Fibroblast of skin of right biceps (primary cell): ENCODE measurements at regions not wholly inside any gene's neighbourhood (a gene's known extent, or its start where the extent isn't known, plus 50 kb on each side); places are given as distances from the start of the nearest gene placed in this dataset.

Experiments used
- DNase-seq: peaks from one replicate; pipeline ENCODE4 v3.0.0-alpha.2; 2013

DNA sequence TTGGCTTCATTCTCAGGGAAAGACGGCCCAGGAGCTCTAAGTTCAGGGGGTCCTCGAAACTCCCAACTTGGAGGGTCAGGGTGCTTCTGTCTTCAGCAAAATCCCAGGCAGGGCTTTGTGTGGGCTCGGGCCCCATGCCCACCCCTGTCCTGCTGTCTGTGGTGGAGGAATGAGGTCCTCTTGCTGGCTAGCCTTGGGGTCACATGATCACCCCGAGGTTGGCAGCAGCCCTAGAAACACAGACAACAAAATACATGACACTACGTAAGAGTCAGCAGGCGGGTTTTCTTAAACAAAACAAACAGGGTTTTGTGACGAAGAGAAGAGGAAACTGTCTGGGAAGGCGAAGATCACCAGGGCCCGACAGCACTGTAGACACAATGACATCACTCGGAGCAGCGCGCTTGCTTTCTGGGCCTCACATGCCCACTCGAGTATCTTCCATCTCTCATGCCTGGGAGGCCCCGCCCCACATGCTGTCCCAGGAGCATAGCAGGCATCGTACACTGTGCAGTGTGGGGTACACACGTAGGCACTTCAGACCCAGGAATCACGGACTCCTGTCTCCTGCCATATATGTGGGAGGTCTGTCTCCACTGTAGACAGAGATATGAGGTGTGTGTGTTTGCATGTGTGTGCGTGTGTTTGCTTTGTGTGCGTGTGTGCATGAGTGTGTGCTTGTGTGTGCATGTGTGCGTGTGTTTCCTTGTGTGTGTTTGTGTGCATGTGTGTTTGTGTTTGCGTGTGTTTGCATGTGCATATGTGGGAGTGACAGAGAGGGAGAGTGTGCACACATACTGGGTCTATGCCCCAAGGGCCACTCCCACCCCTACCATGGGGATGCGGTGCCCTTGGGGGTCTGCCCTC is 94.7 kb downstream of the SIK1 start:
- DNase-seq: peak; percentile 77

DNA sequence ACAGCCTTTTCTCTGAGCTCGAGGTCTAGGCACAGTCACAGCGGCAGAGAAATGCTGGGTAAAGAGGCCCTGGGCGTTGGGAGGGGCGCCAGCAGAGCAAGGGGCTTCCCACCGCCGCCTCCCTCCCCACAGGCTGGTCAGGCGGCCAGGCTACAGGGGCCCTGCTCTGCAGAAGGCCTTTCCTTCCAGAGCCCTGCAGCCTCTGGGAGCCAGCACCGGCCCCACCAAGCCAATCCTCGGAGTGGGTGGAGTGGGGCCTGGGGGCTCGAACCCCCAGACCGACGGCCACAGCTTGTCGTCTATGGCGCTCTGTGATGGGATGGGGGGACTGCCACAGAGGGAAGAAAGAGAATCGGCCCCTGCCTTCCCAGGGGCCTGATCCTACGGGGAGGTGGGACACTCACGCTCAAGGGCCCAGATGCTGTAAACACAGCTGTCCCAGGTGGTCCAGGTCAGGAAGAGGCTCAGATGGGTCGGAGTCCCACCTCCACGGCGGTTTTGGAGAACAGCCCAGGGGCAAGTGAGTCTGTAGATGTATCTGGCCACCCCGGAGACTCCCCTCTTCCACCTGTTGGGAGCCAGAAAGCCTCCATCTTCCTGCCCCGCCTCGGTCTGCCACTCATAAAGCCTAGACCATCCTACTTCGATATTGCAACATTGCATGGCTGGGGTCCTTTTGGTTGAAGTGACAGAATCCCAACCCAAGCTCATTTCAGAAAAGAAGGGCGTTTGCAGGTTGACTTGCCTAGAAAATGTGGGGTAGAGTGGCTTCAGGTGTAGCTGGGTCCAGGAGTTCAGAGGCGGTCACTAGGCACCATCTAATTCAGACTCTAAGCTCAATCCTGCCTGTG is 95.6 kb downstream of the SIK1 start:
- no peak for DNase-seq

DNA sequence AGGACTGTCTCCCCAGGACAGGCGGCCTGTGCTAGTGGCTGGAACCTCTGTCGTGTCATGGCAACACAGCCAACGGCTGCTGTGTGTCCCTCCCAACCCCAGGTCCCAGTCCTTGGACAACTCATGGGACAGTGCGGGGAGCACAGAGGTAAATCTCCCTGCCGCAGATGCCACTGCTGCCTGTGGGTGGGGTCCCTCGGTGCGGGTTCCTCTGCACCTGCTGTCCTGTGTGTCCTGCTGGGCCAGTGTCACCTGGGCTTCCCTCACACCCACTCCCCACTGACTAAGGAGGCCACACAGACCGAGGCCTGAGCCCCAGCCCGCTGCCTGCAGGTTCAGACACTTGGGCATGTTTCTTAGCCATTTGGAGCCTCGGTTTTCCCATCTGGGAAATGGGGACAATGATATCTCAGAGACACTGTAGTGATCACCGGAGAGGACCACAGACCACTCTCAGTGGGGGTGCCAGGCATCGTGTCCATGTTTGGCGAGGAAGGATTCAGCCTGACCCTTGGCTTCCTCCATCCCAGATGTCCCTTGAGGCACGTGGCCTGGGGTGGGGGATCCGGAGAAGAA is 96.5 kb downstream of the SIK1 start:
- DNase-seq: no peak

DNA sequence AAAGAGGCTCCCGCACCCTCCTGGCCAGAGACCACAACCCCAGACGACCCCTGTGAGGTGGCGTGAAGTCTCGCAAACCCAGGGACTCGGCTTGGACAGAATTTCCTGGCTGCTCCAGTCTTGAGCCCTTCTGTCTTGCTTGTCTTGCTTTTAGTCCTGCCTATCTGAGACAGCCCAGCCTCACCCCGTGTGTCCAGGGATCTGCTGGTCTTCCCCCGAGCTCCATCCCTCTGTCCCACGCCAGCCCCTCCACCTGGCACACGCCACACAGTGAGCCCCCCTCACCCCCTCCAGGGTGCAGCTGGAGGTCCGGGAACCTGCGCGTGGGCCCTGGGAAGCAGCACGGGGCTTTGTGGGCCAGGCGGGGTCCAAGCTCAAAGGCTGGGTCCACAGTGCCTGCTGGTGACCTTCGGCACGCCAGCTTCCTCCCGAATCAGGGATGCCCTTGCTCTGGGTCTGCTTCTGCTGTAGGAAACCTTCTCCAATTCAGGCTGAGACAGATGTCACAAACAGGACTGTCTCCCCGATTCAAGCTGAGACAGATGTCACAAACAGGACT is 97.1 kb downstream of the SIK1 start:
- no peak for DNase-seq

DNA sequence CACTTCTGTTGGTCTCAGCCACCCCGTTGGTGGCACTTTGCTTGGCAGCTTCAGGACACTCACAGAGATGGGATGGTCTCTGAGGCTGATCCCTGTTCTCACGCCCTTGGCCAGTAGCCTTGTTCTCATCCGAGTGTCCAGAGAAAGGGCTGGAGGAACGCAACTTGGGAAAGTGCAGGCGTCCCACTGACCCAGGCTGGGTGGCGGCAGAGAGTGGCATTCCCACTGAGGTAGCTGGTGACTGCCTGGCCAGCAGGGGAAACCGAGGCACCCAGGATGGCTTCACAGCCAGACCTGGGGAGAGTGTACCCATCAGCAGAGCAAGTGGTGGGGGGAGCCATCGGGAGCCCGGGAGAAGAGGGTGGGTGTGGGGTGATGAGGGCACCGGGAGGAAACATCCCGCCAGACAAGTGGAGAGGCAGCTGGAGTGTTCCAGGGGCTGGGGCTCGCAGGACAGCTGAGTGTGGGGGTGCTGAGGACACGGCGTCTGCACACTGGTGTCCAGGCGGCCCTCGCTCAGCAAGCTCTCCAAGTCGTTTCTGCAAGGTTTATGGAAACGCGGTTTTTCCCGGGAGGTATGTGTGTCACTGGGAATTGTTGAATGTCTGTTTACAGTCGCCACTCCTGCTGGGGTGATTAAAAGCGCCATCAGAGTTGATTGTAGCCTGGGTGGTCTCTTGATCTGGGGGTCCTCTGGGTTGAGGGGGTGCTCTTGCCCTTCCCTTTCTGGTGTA is 97.8 kb downstream of the SIK1 start:
- DNase-seq: no peak

DNA sequence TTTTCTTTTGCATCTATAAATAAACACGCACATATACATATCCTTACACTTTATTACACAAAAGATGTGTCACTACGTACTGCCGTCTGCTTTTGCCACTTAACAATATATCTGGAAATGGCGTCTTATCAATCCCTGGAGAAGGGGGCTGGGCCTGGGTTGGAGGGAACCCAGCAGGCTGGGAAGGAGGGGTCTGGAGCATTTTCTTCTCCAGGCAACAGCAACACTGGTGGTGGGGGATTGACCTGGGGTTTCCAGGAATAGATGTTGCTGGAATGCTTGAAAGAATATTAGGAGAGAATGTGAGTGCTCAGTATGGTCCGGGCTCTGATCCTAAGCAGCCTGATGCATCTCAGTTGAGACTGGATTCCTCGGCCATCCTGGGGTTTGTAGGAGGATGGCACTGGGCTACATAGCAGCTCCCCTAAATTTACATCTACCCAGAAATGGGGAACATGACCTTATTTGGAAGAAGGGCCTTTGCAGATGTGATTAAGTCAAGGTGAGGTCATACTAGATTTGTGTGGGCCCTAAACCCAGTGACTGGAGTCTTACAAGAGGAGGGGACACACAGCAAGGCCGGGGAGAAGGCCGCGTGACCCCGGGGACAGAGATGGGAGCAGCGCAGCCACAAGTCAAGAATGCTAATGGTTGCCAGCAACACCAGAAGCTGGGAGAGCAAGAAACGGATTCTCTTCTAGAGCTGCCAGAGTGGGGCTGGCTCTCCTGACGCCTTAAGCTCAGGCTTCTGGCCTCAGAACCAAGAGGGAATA is 98.6 kb downstream of the SIK1 start:
- DNase-seq: no peak

DNA sequence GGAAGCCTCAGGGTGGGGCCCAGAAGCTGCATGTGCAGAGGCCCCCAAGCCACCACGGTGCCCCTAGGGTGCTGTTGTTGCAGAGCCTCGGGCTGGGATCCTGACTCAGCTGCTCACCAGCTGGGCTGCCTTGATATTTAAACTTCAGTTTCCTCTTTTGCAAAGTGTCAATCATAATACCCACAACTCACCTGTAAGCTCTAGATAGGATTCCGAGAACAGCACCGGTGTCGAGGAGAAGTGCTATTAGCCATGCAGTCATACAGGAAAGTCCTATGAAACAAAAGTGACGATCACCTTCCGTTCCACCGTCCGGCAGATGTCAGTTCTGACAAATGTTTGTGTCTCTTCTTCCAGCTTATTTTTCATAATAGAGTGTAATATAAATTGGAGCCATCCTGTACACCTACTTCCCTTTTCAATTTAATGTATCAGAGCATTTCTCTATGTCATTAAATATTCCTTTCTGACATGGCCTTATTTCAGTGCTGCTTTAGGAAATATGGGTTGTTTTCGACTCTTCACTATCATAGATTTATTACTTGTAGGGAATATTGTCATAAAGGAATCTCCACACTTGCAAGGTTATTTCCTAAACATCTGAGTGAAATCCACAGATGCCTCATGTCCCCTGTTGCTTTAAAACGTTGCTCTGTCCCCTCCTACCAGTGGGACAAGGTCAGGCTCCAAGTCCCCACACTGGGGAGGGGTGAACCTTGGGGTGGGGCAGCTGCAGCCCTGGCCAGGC is 100.8 kb downstream of the SIK1 start:
- DNase-seq: no peak

DNA sequence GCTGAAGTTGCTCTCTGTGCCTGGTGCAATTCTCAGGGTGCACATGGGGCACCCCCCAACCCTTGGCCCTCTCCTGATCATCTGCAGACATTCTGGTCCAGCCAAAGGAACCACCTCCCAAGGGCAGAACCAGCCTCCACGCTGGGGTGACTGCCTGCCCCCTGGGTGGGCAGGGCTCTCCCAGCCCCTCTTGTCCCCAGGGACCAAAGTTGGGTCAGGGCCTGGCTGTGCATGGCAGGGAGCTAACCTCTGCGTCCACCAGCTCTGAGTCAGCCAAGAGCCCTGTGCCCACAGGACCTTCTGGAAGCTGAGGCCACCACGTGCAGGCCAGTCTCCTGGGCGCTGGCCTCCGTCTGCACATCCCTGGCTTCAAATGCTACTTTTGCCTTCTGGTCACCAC is 101.9 kb downstream of the SIK1 start:
- DNase-seq: no peak

DNA sequence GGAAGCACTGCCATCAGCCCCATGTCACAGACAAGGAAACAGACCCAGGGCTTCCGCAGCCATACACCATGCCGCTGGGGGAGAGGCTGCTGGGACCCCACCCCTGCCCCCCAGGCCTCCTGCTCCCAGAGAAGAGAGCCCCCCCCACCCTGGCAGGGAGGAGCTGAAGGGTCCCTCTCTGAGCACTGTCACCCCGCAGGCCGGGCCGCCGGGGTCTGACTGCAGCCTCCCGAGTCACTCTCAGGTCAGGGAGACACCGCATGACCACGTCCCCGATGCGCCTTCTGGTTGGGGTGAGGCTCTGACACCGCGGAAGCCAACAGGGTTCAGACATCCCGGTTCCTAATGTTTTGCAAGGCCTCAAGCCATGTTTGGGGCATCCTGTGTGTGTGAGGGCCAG is 102.3 kb downstream of the SIK1 start:
- no peak for DNase-seq

DNA sequence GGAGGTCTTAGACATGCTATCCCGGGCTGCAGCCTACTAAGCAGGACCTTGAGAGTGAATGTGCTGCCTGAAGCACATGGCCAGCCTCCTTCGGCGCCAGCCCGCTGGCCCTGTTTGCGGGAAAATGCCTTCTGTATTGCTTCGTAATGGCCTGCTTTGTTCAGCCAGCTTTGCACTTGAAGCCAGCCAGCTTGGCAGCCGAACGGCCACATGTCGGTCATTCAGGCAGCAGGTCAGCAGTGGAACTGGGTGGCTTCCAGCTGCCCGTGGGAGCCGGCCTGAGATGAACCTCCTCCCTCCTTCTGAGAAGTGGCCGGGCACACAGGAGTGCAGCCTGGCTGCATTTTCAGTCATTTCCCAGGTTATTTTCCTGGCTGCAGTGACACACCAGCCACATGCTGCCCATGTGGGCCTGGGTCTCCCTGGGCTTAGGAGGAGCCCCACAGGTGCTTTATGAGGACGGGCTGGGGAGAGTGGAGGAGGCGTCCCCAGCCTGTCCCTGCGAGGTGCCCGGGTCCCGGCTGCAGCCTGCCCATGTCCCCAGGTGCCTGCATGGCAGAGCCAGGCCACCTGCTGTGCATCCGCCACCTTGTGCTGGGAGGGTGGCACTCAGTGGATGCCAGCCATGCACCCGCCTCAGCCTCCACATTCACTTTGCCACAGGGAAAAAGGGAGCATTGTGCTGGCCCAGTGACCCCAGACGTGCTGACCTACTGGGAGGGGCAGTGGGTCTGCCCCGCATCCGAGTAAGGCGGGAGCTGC is 103.5 kb downstream of the SIK1 start:
- DNase-seq: no peak

DNA sequence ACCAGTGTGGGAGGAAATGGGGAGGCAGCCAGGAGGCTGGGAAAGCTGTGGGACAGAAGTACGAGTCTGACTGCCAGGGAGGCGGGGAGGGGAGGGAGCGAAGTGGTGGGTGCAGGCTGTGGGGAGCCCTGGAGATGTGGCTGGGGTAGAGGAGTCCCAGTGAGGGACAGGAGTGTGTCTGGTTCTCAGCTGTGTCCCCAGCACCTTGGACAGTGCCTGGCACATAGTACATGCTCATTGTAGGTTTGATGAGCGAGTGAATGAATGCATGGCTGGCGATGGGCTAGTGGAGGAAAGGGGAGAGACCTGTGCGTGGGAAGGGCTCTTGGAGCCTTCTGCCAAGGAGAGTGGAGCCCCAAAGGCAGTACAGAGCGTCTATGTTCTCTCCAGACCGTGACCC is 104.1 kb downstream of the SIK1 start:
- no peak for DNase-seq

DNA sequence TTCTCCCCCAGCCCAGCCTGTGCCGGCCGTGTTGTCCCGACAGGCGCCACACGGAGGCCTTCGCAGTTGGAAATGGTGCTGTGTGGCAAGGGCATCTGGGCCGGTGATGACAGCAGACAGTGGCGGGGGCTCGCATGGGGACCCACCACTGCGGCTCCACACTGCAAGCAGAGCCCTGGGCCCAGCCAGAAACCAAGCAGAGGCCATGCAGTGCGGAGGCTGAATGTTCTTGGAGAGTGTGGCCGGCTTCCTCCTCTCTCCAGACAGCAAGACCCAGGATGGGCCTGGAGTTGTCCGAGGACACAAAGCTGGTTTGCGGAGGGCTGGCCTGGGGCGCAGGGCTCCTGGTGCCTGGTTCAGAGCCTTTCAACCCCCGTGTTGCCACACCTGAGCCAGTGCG is 104.6 kb downstream of the SIK1 start:
- no peak for DNase-seq

DNA sequence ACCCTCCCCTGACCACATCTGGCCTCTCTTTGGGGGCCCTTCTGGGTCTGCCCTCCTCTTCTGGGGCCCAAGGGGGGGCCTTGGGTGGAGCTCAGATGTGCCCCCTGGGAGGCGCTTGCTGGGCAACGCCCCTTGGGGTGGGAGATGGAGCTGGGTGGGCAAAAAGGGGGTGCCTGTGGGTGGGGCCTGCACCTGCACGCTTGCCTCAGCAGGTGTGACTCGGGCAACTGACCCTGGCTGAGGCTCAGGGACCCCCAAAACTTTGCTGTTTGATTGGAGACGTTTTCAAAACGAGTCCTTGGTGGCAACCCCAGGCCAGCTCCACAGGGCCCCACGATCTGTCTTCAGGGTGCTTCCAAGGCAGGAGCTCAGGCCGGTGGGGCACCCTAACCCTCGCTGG is 105.3 kb downstream of the SIK1 start:
- no peak for DNase-seq

DNA sequence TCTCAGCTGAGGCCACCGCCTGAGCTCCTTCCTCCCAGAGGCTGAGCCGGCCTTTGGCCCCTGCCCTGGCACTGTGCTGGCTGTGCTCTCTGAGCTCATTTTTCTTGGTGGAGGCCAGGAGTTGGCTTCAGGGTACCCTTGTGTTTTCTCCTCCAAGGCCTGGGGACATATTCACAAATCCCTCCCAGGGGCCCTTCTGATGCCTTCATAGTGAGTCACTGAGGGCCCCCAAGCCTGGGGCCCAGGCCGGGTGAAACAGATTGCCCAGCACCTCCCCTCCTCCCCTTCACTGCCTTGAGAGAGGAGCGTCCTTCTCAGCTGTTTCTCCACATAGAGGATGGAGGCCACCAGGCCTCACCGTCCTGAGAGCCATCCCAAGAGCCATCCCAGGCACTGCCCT is 105.8 kb downstream of the SIK1 start:
- peak; percentile 67 for DNase-seq

DNA sequence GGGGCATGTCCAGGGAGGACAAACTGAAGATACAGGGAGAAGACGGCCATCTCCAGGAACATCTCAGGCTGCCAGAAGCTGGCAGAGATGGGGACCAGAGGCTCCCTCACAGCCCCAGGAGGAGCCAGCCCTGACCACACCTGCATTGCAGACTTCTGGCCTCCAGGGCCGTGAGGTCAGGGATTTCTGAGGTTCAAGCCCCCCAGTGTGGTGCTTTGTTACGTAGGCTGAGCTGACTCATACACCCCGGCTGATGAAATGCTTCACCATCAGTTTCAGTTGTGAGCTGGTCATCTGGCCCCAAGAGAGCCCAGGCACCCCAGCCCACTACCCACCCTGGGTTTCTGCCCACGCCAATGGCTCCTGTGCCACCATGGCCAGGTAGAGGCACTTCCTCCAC is 106.4 kb downstream of the SIK1 start:
- no peak for DNase-seq

DNA sequence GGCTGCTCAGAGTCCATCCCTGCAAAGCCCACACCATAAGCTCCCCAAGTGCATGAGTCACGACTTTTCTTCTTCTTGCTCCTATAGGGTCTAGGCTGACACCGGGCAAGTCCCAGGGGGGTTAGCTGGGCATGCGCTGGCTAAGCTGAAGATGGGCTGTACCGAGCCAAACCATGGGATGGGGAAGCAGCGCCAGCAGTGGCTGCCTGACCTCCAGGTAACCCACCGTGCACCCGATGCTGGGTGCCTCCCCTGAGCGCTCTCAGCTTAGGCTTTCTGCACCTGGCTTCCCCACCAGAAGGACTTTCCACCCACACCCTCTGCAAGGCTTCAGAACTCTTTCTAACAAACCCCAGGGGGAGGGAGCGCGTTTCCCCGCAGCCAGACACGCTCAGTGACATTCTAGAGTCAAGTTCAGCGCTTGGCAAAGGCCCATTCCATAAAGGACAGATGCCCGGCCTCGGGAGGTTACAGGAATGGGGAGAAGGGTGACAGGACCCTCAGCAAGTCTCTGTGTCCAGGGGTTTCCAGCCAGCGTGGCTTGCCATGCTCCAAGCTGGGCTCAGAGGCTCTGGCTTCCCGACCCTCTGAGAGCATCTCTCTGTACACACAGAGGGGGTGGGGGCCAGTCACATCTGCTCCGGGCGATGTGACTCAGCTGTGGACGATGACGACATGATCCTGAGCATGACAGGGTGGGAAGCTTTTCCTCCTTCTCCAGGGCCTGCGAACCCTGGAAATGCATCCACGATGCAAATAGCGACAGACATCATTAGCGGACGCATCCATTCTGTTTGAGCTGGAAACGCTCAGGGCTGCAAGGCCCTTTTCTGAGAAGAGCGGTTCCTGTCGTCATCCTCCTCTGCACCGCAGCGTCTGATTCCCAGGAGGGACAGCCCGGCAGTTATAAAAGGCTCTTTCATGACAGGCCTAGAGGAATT is 107.8 kb downstream of the SIK1 start:
- peak; percentile 83 for DNase-seq

DNA sequence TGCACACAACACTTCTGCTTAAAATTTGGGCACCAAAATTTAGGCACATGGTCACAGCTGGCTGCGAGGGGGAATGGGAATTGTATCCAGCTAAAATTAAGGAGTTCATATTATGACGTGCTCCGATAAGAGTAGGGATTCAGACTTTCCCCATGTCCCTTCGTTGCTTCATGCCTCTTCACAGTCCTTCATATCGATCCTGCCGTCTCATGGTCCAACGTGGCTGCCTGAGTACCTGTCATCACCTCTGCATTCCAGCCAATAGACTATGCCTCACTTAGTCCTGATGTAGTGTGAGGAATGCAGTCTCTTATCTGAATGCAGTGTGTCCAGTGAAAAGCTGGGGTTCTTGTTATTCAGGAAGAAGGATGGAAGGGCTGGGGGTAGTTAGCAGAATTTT is 108.6 kb downstream of the SIK1 start:
- no peak for DNase-seq

DNA sequence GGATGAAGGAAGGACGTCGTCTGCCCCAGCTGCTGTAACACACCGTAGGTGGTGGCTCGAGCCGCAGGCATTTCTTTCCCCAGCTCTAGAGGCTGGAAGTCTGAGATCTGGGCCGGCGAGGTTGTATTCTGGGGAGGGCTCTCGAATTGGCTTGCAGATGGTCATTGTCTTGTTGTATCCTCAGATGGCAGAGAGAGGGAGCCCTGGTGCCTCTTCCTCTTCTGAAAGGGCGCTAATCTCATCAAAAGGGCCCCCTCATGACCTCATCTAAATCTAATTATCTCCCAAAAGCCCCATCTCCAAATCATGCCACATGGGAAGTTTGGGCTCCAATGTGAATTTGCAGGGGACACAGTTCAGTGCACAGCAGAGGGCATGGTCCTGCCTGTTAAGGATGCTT is 109.0 kb downstream of the SIK1 start:
- no peak for DNase-seq

DNA sequence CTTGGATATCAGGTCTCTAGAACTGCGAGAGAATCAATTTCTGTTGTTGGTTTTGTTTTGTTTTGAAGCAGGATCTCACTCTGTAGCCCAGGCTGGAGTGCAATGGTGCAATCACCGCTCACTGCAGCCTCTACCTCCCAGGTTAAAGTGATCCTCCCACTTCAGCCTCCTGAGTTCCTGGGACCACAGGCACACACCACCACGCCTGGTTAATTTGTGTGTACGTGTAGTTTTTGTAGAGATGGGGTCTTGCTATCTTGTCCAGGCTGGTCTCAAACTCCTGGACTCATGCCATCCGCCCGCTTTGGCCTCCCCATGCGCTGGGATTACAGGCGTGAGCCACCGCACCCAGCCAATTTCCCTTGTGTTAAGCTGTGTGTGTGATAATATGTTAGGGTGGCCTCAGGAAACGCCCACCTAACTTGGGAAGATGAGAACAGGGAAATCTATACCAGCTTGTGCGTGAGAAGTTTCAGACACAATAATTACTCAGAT is 109.6 kb downstream of the SIK1 start:
- no peak for DNase-seq
